HepG2 (cell line): ENCODE measurements at regions not wholly inside any gene's neighbourhood (a gene's known extent, or its start where the extent isn't known, plus 50 kb on each side); places are given as distances from the start of the nearest gene placed in this dataset.

Experiments
- ATAC-seq: fragments of 200-7000 bp; cut with Tn5 transposase; 3 replicates; pipeline ENCODE4 v1.9.1; 2020; ENCODE audit warnings: mild to moderate bottlenecking, moderate library complexity
- BruUV-seq: library from RNA; stranded (reverse); fragments of 400-500 nt; replicated peaks from 2 replicates; lab custom pipeline; 2021; lab: Mats Ljungman, UMichigan
- CTCF ChIA-PET: fragments of 300-600 bp; formaldehyde crosslinking; extraction: SDS; loops from one replicate; lab custom pipeline; 2021; ENCODE audit warnings: low total read pairs, inconsistent platforms, low intra/inter-chr PET ratio; lab: Yijun Ruan, JAX
- POLR2A ChIA-PET: fragments of 350-600 bp; sonication (Branson Sonifier 250); formaldehyde crosslinking; loops from one replicate; lab custom pipeline; 2020; ENCODE audit warnings: antibody characterized with exemption, inconsistent platforms; lab: Yijun Ruan, JAX
- DNase-seq: peaks from one replicate; pipeline ENCODE4 v3.0.0-alpha.2; 2015; ENCODE audit warnings: low spot score
- FAIRE-seq: peaks from 3 replicates; lab custom pipeline; 2011; peaks lifted over from hg19 to GRCh38; lab: Jason Lieb, UNC
- H2AFZ ChIP-seq: one replicate; pipeline ENCODE4 v1.6.1; 2011; ENCODE audit warnings: low read length, inconsistent platforms
- H3K27ac ChIP-seq: fragments of 300-600 bp; 3 replicates; pipeline ENCODE4 v1.8.0; 2011; ENCODE audit warnings: mixed run types, mild to moderate bottlenecking, mixed read lengths, low read length, inconsistent platforms; ENCODE audit not compliant: insufficient read depth; ENCODE audit errors: extremely low read length
- H3K27me3 ChIP-seq, 2 experiments: fragments of 200-600 bp in 1 of 2; 2 replicates in 1 of 2; 3 replicates in 1 of 2; pipeline versions ENCODE4 v1.6.0 to v1.8.0; 2011; ENCODE audit warnings: low read length in 2 of 2, mild to moderate bottlenecking in 2 of 2, moderate library complexity in 2 of 2, inconsistent platforms in 1 of 2; ENCODE audit not compliant: insufficient read depth in 2 of 2, control insufficient read depth in 1 of 2
- H3K36me3 ChIP-seq, 2 experiments: fragments of 200-600 bp in 1 of 2; replicated peaks in 1 of 2; 2 replicates in 1 of 2; 3 replicates in 1 of 2; pipeline versions ENCODE4 v1.5.1 to v1.8.0; 2011; ENCODE audit warnings: low read length in 2 of 2, inconsistent platforms in 1 of 2; ENCODE audit not compliant: insufficient read depth in 2 of 2, control insufficient read depth in 1 of 2
- H3K4me1 ChIP-seq: 2 replicates; pipeline ENCODE4 v1.5.1; 2012; ENCODE audit warnings: low read length, inconsistent platforms; ENCODE audit not compliant: insufficient read depth
- H3K4me2 ChIP-seq: 2 replicates; pipeline ENCODE4 v1.6.0; 2011; ENCODE audit warnings: low read depth, low read length, inconsistent platforms
- H3K4me3 ChIP-seq, 3 experiments: fragments of 200-600 bp in 1 of 3; sonication (generic), shearing (Covaris generic) in 1 of 3; replicated peaks in 1 of 3; 2 replicates each; pipeline ENCODE4 v1.5.1; 2011 to 2016; ENCODE audit warnings: low read length in 3 of 3, inconsistent platforms in 2 of 3, low read depth in 2 of 3, mild to moderate bottlenecking in 2 of 3, control low read depth in 1 of 3, mixed read lengths in 1 of 3; ENCODE audit not compliant: insufficient read depth in 1 of 3
- H3K79me2 ChIP-seq: one replicate; pipeline ENCODE4 v1.6.1; 2011; ENCODE audit warnings: low read length, inconsistent platforms; ENCODE audit not compliant: insufficient read depth
- H3K9ac ChIP-seq: 2 replicates; pipeline ENCODE4 v1.6.0; 2011; ENCODE audit warnings: mild to moderate bottlenecking, low read depth, low read length, inconsistent platforms; ENCODE audit not compliant: insufficient read depth
- H3K9me3 ChIP-seq: 2 replicates; pipeline ENCODE4 v1.5.1; 2012; ENCODE audit warnings: mild to moderate bottlenecking, low read length
- H4K20me1 ChIP-seq: 2 replicates; pipeline ENCODE4 v1.6.0; 2011; ENCODE audit warnings: inconsistent platforms, mild to moderate bottlenecking, low read length, moderate library complexity; ENCODE audit not compliant: insufficient read depth
- EZH2 ChIP-seq: conservative IDR thresholded peaks from 2 replicates; pipeline ENCODE4 v1.6.1; 2012; ENCODE audit warnings: mild to moderate bottlenecking, low read depth, low read length, moderate library complexity
- PHF8 ChIP-seq: sonication (generic); formaldehyde crosslinking; IDR thresholded peaks from 2 replicates; pipeline ENCODE4 v1.5.0; 2020; ENCODE audit warnings: missing genetic modification reagents
- TBX2 ChIP-seq: sonication (generic); formaldehyde crosslinking; IDR thresholded peaks from 2 replicates; pipeline ENCODE4 v1.5.0; 2020; ENCODE audit warnings: missing genetic modification reagents, mild to moderate bottlenecking, borderline replicate concordance
- ZMYM2 ChIP-seq: sonication (generic); formaldehyde crosslinking; IDR thresholded peaks from 2 replicates; pipeline ENCODE4 v1.8.0; 2022; ENCODE audit warnings: mild to moderate bottlenecking, missing genetic modification reagents
- ZNF251 ChIP-seq: sonication (generic); formaldehyde crosslinking; IDR thresholded peaks from 2 replicates; pipeline ENCODE4 v1.9.0; 2021; ENCODE audit warnings: mild to moderate bottlenecking, missing genetic modification reagents
- ZNF530 ChIP-seq: sonication (generic); formaldehyde crosslinking; IDR thresholded peaks from 2 replicates; pipeline ENCODE4 v1.5.0; 2020; ENCODE audit warnings: low read depth, mild to moderate bottlenecking, missing genetic modification reagents
- ZNF557 ChIP-seq: sonication (generic); formaldehyde crosslinking; IDR thresholded peaks from 2 replicates; pipeline ENCODE4 v1.4.0; 2020; ENCODE audit warnings: missing genetic modification reagents
- ZNF564 ChIP-seq: sonication (generic); formaldehyde crosslinking; IDR thresholded peaks from 2 replicates; pipeline ENCODE4 v1.8.1; 2023; ENCODE audit warnings: mild to moderate bottlenecking, missing genetic modification reagents
- ZNF775 ChIP-seq: sonication (generic); formaldehyde crosslinking; IDR thresholded peaks from 2 replicates; pipeline ENCODE4 v1.4.0; 2020; ENCODE audit warnings: missing genetic modification reagents, mild to moderate bottlenecking, moderate library complexity, borderline replicate concordance
- ZNF780A ChIP-seq: sonication (generic); formaldehyde crosslinking; IDR thresholded peaks from 2 replicates; pipeline ENCODE4 v1.8.0; 2022; ENCODE audit warnings: mild to moderate bottlenecking, missing genetic modification reagents, moderate library complexity
- ZNF878 ChIP-seq: sonication (generic); formaldehyde crosslinking; IDR thresholded peaks from 2 replicates; pipeline ENCODE4 v1.8.1; 2023; ENCODE audit warnings: mild to moderate bottlenecking, missing genetic modification reagents, moderate library complexity
- WGBS: methylation state at CpG from one replicate; pipeline ENCODE4 v1.1.6; 2017; ENCODE audit warnings: low lambda C conversion rate; 5-methylcytosine and 5-hydroxymethylcytosine counted together
- in situ Hi-C: cut with HindIII; loops from 2 replicates; pipeline ENCODE4 v1.10.0; 2017; ENCODE audit warnings: low pct_unique_long_range_greater_than_20kb; ENCODE audit not compliant: extremely low pct_ligation_motif_present
- intact Hi-C: fragments of 100-400 bp; cut with micrococcal nuclease; formaldehyde crosslinking; loops from one replicate; pipeline ENCODE4 v1.10.0; 2022; ENCODE audit not compliant: unreplicated experiment
- TF ChIP-seq, protein P1 (sequence below): sonication (generic); formaldehyde crosslinking; IDR thresholded peaks from 2 replicates; pipeline ENCODE4 v1.4.0; 2020; ENCODE audit warnings: missing genetic modification reagents, borderline replicate concordance
- TF ChIP-seq, protein P2 (sequence below), 2 experiments: sonication (generic) in 1 of 2; formaldehyde crosslinking in 1 of 2; IDR thresholded peaks; 2 replicates each; pipeline versions ENCODE4 v1.6.1 to v1.9.0; 2014 to 2022; ENCODE audit warnings: antibody characterized with exemption in 1 of 2, borderline replicate concordance in 1 of 2, inconsistent platforms in 1 of 2, low read depth in 1 of 2, missing genetic modification reagents in 1 of 2

DNA sequence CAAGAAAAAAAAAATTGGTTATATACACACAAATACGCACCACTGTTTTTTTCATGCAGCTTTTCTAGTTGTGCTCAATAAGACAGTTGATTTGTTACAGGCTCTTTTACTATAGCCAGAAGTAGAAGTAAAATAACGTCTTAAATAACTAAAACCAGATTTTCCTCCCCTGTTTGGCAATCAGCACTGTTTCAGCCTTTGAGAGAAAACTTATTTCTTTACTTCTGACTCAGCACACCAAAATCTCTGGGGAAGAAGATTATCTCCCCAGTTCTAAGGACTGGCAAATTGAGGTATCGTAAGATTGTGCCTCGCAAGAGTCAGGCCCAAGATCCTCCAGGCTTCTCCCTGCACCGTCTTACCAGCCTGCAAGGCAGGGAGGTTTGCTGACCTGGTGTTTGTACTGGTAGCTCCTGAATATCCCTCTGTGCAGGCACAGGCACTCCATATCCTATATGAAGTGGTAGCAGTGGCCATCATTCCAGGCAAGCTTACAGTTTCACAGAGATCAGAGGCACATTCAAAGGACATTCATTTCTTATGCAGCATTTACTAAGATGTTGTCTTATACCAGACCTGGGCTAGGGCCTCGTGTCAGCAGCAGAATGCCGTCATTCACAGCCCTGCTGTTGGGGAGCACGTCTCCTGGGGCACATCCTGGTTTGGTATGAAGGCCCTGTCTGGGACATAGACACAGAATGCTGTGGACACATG, 268.2 kb downstream of the ZNF536 start:
- no peak for FAIRE-seq
- H3K36me3 ChIP-seq: no peaks in the 10 kb centered on the region
- no peak overlapping the region for H3K9ac ChIP-seq
- DNase-seq: no peak
- POLR2A ChIA-PET: no interaction called here
- no TSS peak for BruUV-seq
- H3K27ac ChIP-seq: no peak overlapping the region
- H3K79me2 ChIP-seq: no peaks in the 10 kb centered on the region
- no peaks in the 10 kb centered on the region for H3K4me1 ChIP-seq
- ATAC-seq: no peak
- 46% methylated on average over 5 of the region's 8 CpGs for WGBS
- CTCF ChIA-PET: no interaction called here
- H4K20me1 ChIP-seq: no peaks in the 10 kb centered on the region
- no peak overlapping the region for H3K4me2 ChIP-seq
- in situ Hi-C loops (no loop called here), intact Hi-C loops (no loop called here)
- no peak overlapping the region for H2AFZ ChIP-seq
- 0 out of 5 replicates have a peak, but pooled peaks cover 0 to 3% of the 10 kb centered on the region in 2 experiments for H3K27me3 ChIP-seq
- H3K9me3 ChIP-seq: no peaks in the 10 kb centered on the region
- H3K4me3 ChIP-seq: no peak overlapping the region
- TF ChIP-seq ZNF775 (CRISPR knock-in tag) (no peak), ZNF557 (CRISPR knock-in tag) (no peak), ZNF530 (CRISPR knock-in tag) (no peak), PHF8 (CRISPR knock-in tag) (no peak), ZNF564 (CRISPR knock-in tag) (no peak), TBX2 (CRISPR knock-in tag) (no peak), ZMYM2 (CRISPR knock-in tag) (no peak), ZNF878 (CRISPR knock-in tag) (no peak), ZNF780A (no peak), ZNF251 (CRISPR knock-in tag) (no peak), EZH2 (no peak)
- TF ChIP-seq, protein P1, sequence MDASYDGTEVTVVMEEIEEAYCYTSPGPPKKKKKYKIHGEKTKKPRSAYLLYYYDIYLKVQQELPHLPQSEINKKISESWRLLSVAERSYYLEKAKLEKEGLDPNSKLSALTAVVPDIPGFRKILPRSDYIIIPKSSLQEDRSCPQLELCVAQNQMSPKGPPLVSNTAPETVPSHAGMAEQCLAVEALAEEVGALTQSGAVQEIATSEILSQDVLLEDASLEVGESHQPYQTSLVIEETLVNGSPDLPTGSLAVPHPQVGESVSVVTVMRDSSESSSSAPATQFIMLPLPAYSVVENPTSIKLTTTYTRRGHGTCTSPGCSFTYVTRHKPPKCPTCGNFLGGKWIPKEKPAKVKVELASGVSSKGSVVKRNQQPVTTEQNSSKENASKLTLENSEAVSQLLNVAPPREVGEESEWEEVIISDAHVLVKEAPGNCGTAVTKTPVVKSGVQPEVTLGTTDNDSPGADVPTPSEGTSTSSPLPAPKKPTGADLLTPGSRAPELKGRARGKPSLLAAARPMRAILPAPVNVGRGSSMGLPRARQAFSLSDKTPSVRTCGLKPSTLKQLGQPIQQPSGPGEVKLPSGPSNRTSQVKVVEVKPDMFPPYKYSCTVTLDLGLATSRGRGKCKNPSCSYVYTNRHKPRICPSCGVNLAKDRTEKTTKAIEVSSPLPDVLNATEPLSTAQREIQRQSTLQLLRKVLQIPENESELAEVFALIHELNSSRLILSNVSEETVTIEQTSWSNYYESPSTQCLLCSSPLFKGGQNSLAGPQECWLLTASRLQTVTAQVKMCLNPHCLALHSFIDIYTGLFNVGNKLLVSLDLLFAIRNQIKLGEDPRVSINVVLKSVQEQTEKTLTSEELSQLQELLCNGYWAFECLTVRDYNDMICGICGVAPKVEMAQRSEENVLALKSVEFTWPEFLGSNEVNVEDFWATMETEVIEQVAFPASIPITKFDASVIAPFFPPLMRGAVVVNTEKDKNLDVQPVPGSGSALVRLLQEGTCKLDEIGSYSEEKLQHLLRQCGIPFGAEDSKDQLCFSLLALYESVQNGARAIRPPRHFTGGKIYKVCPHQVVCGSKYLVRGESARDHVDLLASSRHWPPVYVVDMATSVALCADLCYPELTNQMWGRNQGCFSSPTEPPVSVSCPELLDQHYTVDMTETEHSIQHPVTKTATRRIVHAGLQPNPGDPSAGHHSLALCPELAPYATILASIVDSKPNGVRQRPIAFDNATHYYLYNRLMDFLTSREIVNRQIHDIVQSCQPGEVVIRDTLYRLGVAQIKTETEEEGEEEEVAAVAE (CRISPR knock-in tag): no peak
- TF ChIP-seq, protein P2, sequence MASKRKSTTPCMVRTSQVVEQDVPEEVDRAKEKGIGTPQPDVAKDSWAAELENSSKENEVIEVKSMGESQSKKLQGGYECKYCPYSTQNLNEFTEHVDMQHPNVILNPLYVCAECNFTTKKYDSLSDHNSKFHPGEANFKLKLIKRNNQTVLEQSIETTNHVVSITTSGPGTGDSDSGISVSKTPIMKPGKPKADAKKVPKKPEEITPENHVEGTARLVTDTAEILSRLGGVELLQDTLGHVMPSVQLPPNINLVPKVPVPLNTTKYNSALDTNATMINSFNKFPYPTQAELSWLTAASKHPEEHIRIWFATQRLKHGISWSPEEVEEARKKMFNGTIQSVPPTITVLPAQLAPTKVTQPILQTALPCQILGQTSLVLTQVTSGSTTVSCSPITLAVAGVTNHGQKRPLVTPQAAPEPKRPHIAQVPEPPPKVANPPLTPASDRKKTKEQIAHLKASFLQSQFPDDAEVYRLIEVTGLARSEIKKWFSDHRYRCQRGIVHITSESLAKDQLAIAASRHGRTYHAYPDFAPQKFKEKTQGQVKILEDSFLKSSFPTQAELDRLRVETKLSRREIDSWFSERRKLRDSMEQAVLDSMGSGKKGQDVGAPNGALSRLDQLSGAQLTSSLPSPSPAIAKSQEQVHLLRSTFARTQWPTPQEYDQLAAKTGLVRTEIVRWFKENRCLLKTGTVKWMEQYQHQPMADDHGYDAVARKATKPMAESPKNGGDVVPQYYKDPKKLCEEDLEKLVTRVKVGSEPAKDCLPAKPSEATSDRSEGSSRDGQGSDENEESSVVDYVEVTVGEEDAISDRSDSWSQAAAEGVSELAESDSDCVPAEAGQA (IDR thresholded peaks at IDR 0.05; ENCODE audit: low read depth): no peak
- TF ChIP-seq, protein P2 (CRISPR knock-in tag; IDR thresholded peaks at IDR 0.05; ENCODE audit: borderline replicate concordance): no peak
